PFSK-1 (cell line): ENCODE measurements at regions not wholly inside any gene's neighbourhood (a gene's known extent, or its start where the extent isn't known, plus 50 kb on each side); places are given as distances from the start of the nearest gene placed in this dataset.

Experiments
- FOXP2 ChIP-seq: optimal IDR thresholded peaks from 2 replicates; pipeline ENCODE3; 2011; ENCODE audit warnings: borderline replicate concordance, control low read depth, inconsistent platforms; ENCODE audit not compliant: insufficient read depth; ENCODE audit errors: extremely low read length, extremely low read depth
- POLR2AphosphoS5 ChIP-seq: IDR thresholded peaks from 2 replicates; pipeline ENCODE4 v1.6.1; 2012; ENCODE audit warnings: low read depth, mild to moderate bottlenecking, control low read depth, low read length, moderate library complexity
- REST ChIP-seq, 2 experiments: IDR thresholded peaks; 2 replicates each; pipeline versions ENCODE4 v1.6.1 to v1.8.0; 2011 to 2012; ENCODE audit warnings: low read depth in 2 of 2, low read length in 2 of 2, control low read depth in 1 of 2, inconsistent platforms in 1 of 2, mild to moderate bottlenecking in 1 of 2, moderate library complexity in 1 of 2; ENCODE audit not compliant: insufficient read depth in 1 of 2
- SIN3A ChIP-seq: IDR thresholded peaks from 2 replicates; pipeline ENCODE4 v1.6.1; 2012; ENCODE audit warnings: mild to moderate bottlenecking, low read length, moderate library complexity, borderline replicate concordance; ENCODE audit not compliant: insufficient read depth
- TAF1 ChIP-seq: IDR thresholded peaks from 2 replicates; pipeline ENCODE4 v1.6.1; 2012; ENCODE audit warnings: low read length, control low read depth, borderline replicate concordance; ENCODE audit not compliant: insufficient read depth

- TF ChIP-seq POLR2AphosphoS5 (no peak), REST (IDR thresholded peaks at IDR 0.05; ENCODE audit: insufficient read depth in 1 of 2, low read depth in 2 of 2, low read length in 2 of 2) (no peak), SIN3A (no peak), TAF1 (no peak), FOXP2 (no peak)
These were observed 571.2 kb upstream of the VRK2 start for GRCh38 chr2:57475391-57475790.

DNA sequence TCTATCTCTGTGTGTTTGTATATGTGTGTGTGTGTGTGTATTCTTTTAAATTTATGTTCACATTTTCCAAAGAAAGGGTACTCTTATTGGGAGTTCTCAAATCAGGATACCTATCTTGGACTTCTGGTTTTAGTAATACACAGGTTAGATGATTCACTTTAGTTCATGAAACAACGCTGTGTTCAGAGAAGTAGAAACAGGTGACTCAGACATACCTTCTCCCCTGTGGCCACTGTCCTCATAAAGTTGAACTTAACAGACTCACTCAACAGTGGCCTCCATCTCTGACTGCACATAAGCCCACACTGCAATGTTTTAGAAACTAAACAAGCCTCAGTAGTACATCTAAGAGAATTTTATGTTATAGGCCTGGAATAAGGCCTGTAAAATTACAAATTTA is 566.6 kb upstream of the VRK2 start:
- TF ChIP-seq SIN3A: no peak
- no peak for TF ChIP-seq POLR2AphosphoS5
- TF ChIP-seq FOXP2: no peak
- no peak for TF ChIP-seq TAF1
- TF ChIP-seq REST (IDR thresholded peaks at IDR 0.05; ENCODE audit: insufficient read depth in 1 of 2, low read depth in 2 of 2, low read length in 2 of 2): no peak

DNA sequence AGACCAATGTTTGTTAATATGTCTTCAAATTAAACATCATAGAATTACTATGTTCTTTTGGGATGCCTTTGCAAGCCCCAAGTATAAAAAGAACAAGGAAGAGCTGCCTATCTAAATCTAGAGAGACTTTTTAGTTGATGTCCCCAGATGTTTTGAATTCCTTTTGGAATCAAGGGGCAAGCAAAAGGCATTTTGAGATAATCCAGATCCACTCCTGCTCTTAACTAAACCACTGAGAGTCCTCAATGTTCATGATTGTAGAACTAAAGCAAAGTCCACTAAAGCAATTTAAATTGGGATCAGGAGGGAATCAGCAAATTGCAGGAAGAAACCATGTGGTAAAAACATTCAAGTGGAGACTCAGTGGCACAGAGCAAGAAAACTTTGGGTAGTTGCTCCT is 558.5 kb upstream of the VRK2 start:
- TF ChIP-seq FOXP2 (no peak), SIN3A (no peak), POLR2AphosphoS5 (no peak), TAF1 (no peak), REST (IDR thresholded peaks at IDR 0.05; ENCODE audit: insufficient read depth in 1 of 2, low read depth in 2 of 2, low read length in 2 of 2) (no peak)

GRCh38 chr2:57490741-57491140 is 555.9 kb upstream of the VRK2 start:
- no peak for TF ChIP-seq FOXP2
- no peak for TF ChIP-seq SIN3A
- TF ChIP-seq REST (IDR thresholded peaks at IDR 0.05; ENCODE audit: insufficient read depth in 1 of 2, low read depth in 2 of 2, low read length in 2 of 2): no peak
- TF ChIP-seq POLR2AphosphoS5: no peak
- TF ChIP-seq TAF1: no peak

- TF ChIP-seq FOXP2 (no peak), POLR2AphosphoS5 (no peak), SIN3A (no peak), TAF1 (no peak), REST (IDR thresholded peaks at IDR 0.05; ENCODE audit: insufficient read depth in 1 of 2, low read depth in 2 of 2, low read length in 2 of 2) (no peak)
These were observed 555.4 kb upstream of the VRK2 start for GRCh38 chr2:57491213-57491612.
